Right atrium auricular region (tissue), 2 donors: ENCODE measurements at regions not wholly inside any gene's neighbourhood (a gene's known extent, or its start where the extent isn't known, plus 50 kb on each side); places are given as distances from the start of the nearest gene placed in this dataset.
A peak's percentile ranks its signal among the peaks of the same experiment; 100 is the strongest.

ENCODE experiments used
- DNase-seq: peaks from one replicate; pipeline ENCODE4 v3.0.0-alpha.2; 2019; ENCODE audit warnings: low spot score
- H3K27ac ChIP-seq, 2 donors: fragments of 200-600 bp; sonication (generic); 1 replicate in 1 of 2; 2 replicates in 1 of 2; pipeline ENCODE4 v1.5.1; 2016 to 2019
- H3K27me3 ChIP-seq, 2 donors: fragments of 200-600 bp; sonication (generic); one replicate each; pipeline versions ENCODE4 v1.5.1 to v1.6.0; 2017 to 2019
- H3K36me3 ChIP-seq: fragments of 200-600 bp; sonication (generic); one replicate; pipeline ENCODE4 v1.5.1; 2016
- H3K4me1 ChIP-seq, 2 donors: fragments of 200-600 bp; sonication (generic); one replicate each; pipeline versions ENCODE4 v1.5.1 to v1.6.0; 2017 to 2019
- H3K4me3 ChIP-seq, 2 donors: fragments of 200-600 bp; sonication (generic); 1 replicate in 1 of 2; 2 replicates in 1 of 2; pipeline ENCODE4 v1.5.1; 2017 to 2019; ENCODE audit warnings: mild to moderate bottlenecking in 1 of 2, moderate library complexity in 1 of 2
- H3K9me3 ChIP-seq, 2 donors: fragments of 200-600 bp; sonication (generic); one replicate each; pipeline ENCODE4 v1.5.1; 2019
- TF ChIP-seq, protein P1 (sequence below), 2 donors: fragments of 200-600 bp; sonication (generic); IDR thresholded peaks; one replicate each; pipeline ENCODE4 v1.5.1; 2019; ENCODE audit warnings: antibody characterized with exemption in 2 of 2

DNA sequence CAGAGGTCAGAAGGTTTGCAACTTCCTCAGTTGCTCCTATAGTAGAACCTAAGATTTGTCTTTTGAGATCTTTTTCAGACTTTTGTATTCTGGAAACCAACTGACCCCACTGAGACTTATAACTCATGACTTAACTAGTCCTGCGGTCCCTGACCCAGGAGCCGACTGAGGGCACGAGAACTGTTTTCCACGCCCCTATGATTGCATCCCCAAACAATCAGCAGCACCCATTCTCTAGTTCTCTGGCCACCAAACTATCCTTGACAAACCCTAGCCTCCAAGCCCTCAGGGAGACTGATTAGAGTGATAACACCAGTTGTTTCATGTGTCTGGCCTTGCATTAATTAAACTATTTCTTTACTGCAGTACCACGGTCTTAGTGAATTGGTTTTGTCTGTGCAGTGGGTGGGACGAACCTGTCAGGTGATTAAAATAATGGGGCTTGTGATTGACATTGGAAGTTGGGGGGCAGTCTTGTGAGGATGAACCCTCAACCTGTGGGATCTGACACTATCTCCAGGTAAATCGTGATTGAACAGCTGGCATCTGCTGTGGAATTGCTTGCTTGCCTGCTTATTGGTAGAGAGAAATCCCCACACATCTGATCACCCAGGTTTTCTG is 95.7 kb downstream of the B3GNT2 start:
- no peaks in the 10 kb centered on the region for H3K27me3 ChIP-seq
- H3K9me3 ChIP-seq = no peaks in the 10 kb centered on the region
- DNase-seq = no peak
- peaks cover 0 to 39% of the 10 kb centered on the region in 2 donors for H3K4me1 ChIP-seq
- H3K27ac ChIP-seq = no peak overlapping the region
- TF ChIP-seq, protein P1, sequence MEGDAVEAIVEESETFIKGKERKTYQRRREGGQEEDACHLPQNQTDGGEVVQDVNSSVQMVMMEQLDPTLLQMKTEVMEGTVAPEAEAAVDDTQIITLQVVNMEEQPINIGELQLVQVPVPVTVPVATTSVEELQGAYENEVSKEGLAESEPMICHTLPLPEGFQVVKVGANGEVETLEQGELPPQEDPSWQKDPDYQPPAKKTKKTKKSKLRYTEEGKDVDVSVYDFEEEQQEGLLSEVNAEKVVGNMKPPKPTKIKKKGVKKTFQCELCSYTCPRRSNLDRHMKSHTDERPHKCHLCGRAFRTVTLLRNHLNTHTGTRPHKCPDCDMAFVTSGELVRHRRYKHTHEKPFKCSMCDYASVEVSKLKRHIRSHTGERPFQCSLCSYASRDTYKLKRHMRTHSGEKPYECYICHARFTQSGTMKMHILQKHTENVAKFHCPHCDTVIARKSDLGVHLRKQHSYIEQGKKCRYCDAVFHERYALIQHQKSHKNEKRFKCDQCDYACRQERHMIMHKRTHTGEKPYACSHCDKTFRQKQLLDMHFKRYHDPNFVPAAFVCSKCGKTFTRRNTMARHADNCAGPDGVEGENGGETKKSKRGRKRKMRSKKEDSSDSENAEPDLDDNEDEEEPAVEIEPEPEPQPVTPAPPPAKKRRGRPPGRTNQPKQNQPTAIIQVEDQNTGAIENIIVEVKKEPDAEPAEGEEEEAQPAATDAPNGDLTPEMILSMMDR (IDR thresholded peaks at IDR 0.05) = no peak
- H3K36me3 ChIP-seq = no peaks in the 10 kb centered on the region
- no peak overlapping the region for H3K4me3 ChIP-seq

DNA sequence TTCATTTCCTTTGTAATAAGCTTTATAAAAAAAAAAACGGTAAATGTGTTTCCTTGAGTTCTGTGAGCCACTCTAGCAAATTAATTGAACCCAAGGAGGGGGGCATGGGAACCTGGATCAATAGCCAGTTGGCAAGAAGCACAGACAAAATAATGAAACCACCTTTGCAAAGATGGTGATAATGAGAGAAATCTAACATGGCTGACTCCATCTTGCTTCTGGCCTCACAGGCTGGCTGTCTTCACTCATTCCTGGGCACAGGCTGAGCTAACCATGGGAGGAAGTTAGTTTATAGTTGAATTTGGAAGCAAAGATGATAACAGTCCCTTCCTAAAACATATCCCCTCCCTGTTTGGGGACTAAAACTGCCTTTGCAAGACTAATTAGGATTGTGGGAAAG is 95.1 kb downstream of the B3GNT2 start:
- Histone ChIP-seq H3K4me1 (peaks cover 0 to 39% of the 10 kb centered on the region in 2 donors), H3K36me3 (no peaks in the 10 kb centered on the region), H3K27me3 (no peaks in the 10 kb centered on the region), H3K4me3 (no peak overlapping the region), H3K27ac (no peak overlapping the region), H3K9me3 (no peaks in the 10 kb centered on the region)
- DNase-seq = no peak
- TF ChIP-seq, protein P1 (IDR thresholded peaks at IDR 0.05) = no peak

DNA sequence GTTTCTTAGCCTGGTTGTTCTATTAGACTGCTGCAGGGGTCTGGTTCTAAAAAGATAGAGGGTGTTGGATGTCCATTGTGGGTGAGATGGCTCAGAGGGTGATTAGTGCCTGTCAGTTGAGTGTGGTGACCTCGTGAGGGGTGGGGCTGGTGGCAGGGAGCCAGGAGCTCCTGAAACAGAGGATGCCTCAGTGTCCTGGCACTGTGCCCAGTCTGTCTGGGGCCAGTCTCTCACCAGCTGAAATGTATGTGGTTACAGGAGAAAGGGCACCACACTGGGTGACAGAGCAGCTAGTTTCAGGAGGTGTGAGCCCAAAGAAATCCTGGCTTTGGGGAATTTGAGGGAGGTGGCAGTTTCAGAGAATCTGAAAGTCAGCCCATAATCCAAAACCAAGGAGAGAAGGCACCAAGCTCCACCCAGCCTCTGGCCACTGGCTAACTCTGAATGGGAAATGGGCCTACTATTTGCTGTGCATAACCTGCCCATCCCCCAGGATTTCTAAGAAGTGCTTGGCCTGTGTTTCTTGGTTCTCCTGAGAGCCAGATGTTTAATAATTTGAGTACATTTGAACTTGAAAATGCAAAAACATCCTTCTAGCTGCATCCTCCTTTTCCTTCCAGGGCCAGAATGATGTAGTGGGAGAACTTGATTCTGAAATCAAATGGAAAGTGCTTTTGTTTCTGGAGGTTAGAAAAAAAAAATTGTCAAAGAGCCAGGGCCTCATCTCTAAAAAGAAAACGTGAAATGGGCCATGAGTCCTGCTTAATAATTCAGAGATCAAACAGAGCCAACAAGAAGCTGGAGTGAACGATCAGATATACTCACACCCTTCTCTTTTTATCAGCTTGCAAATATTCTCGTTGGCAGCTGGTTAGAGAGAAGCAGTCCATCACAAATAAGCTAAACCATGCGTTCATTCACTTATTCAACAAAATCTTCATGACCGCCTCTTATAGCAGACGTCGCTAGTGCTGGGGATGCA is 92.3 kb downstream of the B3GNT2 start:
- Histone ChIP-seq H3K9me3 (peaks cover 0 to 14% of the 10 kb centered on the region in 2 donors), H3K27me3 (no peaks in the 10 kb centered on the region), H3K4me1 (peaks cover 0 to 27% of the 10 kb centered on the region in 2 donors), H3K27ac (peak overlapping the region in 1 of 2 donors; percentile 48), H3K36me3 (no peaks in the 10 kb centered on the region), H3K4me3 (no peak overlapping the region)
- TF ChIP-seq, protein P1 (IDR thresholded peaks at IDR 0.05) = no peak
- DNase-seq = peak; percentile 72

DNA sequence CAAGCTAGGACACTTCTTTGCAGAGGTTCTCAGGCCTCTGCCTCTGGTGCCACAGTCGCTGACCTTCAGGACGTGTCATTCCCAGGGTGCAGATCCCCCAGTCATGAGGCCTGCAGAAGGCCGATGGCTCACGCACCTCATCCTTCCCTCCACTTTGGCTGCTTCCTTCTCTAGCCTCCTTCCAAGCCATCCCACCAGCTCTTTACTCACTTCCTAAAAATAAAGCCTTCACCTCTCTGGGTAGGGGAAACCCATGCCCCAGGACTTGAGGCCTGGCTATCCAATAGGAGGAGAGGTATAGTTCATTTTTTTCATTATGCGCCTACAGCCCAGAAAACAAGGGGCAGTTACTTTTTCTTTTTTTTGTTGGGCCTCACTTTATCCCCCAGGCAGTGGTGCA is 91.4 kb downstream of the B3GNT2 start:
- H3K9me3 ChIP-seq = peaks cover 0 to 14% of the 10 kb centered on the region in 2 donors

DNA sequence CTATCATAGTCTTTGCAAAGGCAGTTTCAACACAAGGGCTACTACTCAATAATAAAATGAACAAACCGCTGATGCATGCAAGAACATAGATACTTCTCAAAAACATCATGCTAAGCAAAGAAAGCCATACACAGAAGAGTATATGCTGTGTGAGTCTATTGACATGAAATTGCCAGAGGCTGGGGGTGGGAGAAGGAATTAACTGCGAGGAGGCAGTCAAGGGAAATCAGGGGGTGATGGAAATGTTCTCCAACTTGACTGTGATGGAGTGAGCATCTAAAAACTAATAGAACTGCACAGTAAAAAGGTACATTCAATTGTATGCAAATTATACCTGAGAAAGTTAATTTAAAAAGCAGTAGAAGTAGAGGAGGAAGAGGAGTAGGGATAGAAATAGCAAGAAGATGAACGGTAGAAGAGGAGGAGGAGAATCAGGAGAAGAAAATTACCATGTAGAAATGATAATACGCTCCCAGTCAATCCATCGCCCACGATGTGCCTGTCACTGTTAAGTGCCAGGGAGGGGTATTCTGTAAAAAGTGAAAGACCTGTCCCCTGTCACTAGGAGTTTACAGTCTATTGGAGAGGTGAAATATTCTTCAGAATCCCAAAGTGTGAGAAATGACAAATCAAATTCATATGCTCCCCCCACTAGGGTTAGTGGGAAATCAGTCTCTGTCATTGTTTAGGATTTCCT is 90.3 kb downstream of the B3GNT2 start:
- Histone ChIP-seq H3K4me3 (no peak overlapping the region), H3K9me3 (peaks cover 0 to 14% of the 10 kb centered on the region in 2 donors), H3K27me3 (no peaks in the 10 kb centered on the region), H3K4me1 (peaks cover 0 to 13% of the 10 kb centered on the region in 2 donors), H3K27ac (no peak overlapping the region), H3K36me3 (no peaks in the 10 kb centered on the region)
- DNase-seq = no peak
- TF ChIP-seq, protein P1 (IDR thresholded peaks at IDR 0.05) = no peak

More for the DNA sequence above, 91.4 kb downstream of the B3GNT2 start:
- H3K36me3 ChIP-seq = no peaks in the 10 kb centered on the region
- peaks cover 0 to 18% of the 10 kb centered on the region in 2 donors for H3K4me1 ChIP-seq
- H3K27me3 ChIP-seq = no peaks in the 10 kb centered on the region
- no peak overlapping the region for H3K4me3 ChIP-seq
- DNase-seq = no peak
- TF ChIP-seq, protein P1 (IDR thresholded peaks at IDR 0.05) = no peak
- peak overlapping the region in 1 of 2 donors; percentile 48 for H3K27ac ChIP-seq
